B cell (primary cell): ENCODE measurements at regions not wholly inside any gene's neighbourhood (a gene's known extent, or its start where the extent isn't known, plus 50 kb on each side); places are given as distances from the start of the nearest gene placed in this dataset.

ENCODE experiments used
- EZH2 ChIP-seq: IDR thresholded peaks from 2 replicates; pipeline ENCODE4 v1.6.1; 2012; ENCODE audit warnings: borderline replicate concordance, low read depth, mild to moderate bottlenecking, moderate library complexity, low read length; ENCODE audit not compliant: insufficient read depth, poor library complexity, severe bottlenecking
- TF ChIP-seq, protein P1 (sequence below): fragments of 200-600 bp; IDR thresholded peaks from one replicate; pipeline ENCODE4 v1.8.0; 2022; ENCODE audit warnings: antibody characterized with exemption, mild to moderate bottlenecking

DNA sequence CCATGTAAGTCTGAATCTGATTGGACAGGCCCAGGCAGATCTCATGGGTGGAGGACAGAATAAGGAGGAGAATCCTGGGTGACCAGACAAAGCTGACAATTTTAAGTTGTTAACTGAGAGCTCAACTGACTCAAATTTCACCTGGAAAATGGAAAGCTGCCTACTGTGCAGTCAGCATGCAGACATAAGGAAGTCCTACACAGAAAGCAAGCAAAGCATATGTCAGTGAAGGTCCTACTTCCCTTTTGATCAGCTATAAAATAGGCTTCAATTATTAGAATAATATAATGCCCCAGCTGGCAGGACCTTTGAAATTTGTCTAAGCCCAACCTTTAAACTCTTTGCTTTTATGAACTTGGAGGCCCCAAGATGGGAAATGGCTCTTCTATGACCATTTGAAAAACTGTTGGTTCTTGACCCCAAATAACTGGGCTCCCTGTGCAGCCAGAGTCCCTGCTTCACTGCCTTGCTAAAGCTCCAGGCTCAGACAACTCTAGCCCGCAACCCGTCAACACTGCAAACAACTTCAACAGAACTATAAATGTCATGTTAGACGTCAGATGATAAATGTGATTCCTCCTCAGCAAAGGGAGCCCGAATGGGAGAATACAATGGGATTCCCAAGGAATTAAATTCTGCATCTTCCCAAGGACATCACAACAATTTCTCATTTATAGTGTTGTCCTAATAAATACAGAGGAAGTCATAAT lies 118.9 kb upstream of the ADRA1B start:
- TF ChIP-seq, protein P1, sequence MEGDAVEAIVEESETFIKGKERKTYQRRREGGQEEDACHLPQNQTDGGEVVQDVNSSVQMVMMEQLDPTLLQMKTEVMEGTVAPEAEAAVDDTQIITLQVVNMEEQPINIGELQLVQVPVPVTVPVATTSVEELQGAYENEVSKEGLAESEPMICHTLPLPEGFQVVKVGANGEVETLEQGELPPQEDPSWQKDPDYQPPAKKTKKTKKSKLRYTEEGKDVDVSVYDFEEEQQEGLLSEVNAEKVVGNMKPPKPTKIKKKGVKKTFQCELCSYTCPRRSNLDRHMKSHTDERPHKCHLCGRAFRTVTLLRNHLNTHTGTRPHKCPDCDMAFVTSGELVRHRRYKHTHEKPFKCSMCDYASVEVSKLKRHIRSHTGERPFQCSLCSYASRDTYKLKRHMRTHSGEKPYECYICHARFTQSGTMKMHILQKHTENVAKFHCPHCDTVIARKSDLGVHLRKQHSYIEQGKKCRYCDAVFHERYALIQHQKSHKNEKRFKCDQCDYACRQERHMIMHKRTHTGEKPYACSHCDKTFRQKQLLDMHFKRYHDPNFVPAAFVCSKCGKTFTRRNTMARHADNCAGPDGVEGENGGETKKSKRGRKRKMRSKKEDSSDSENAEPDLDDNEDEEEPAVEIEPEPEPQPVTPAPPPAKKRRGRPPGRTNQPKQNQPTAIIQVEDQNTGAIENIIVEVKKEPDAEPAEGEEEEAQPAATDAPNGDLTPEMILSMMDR = no peak
- TF ChIP-seq EZH2 = no peak
